ENCODE measurements at regions not wholly inside any gene's neighbourhood (a gene's known extent, or its start where the extent isn't known, plus 50 kb on each side); places are given as distances from the start of the nearest gene placed in this dataset.

DNA sequence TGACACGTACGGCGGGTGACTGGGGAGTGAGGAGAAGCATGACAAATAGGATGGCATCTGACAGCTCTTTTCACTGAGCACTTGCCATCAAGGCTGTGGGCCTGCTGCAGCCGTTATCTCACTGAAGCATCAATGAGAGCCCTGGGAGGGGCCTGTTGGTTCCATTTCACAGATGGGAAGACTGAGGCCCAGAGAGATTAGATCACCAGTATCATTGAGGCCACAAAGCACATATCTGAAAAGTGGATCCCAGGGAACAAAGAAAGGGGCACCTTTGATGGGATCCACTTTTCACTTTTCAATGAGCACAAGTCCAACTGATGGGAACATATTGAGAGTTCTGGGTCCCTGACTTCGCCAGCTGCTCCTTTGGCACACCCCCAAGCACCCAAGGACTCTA, 144.4 kb upstream of the LHX1 start:
- TF ChIP-seq OSR2 (tag by site-specific recombination; IDR thresholded peaks at IDR 0.05), result no peak
- no peak for TF ChIP-seq ZNF777 (tag by site-specific recombination; IDR thresholded peaks at IDR 0.05; ENCODE audit: borderline replicate concordance)
- TF ChIP-seq, protein P1, sequence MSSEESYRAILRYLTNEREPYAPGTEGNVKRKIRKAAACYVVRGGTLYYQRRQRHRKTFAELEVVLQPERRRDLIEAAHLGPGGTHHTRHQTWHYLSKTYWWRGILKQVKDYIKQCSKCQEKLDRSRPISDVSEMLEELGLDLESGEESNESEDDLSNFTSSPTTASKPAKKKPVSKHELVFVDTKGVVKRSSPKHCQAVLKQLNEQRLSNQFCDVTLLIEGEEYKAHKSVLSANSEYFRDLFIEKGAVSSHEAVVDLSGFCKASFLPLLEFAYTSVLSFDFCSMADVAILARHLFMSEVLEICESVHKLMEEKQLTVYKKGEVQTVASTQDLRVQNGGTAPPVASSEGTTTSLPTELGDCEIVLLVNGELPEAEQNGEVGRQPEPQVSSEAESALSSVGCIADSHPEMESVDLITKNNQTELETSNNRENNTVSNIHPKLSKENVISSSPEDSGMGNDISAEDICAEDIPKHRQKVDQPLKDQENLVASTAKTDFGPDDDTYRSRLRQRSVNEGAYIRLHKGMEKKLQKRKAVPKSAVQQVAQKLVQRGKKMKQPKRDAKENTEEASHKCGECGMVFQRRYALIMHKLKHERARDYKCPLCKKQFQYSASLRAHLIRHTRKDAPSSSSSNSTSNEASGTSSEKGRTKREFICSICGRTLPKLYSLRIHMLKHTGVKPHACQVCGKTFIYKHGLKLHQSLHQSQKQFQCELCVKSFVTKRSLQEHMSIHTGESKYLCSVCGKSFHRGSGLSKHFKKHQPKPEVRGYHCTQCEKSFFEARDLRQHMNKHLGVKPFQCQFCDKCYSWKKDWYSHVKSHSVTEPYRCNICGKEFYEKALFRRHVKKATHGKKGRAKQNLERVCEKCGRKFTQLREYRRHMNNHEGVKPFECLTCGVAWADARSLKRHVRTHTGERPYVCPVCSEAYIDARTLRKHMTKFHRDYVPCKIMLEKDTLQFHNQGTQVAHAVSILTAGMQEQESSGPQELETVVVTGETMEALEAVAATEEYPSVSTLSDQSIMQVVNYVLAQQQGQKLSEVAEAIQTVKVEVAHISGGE (tag by site-specific recombination; conservative IDR thresholded peaks at IDR 0.05; ENCODE audit: low read depth), result no peak
- TF ChIP-seq, protein P2, sequence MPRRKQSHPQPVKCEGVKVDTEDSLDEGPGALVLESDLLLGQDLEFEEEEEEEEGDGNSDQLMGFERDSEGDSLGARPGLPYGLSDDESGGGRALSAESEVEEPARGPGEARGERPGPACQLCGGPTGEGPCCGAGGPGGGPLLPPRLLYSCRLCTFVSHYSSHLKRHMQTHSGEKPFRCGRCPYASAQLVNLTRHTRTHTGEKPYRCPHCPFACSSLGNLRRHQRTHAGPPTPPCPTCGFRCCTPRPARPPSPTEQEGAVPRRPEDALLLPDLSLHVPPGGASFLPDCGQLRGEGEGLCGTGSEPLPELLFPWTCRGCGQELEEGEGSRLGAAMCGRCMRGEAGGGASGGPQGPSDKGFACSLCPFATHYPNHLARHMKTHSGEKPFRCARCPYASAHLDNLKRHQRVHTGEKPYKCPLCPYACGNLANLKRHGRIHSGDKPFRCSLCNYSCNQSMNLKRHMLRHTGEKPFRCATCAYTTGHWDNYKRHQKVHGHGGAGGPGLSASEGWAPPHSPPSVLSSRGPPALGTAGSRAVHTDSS (tag by site-specific recombination; IDR thresholded peaks at IDR 0.05), result no peak
- TF ChIP-seq ZNF350 (tag by site-specific recombination; IDR thresholded peaks at IDR 0.05), result no peak
- no peak for TF ChIP-seq ZNF558 (tag by site-specific recombination; IDR thresholded peaks at IDR 0.05)
- no peak for TF ChIP-seq ZNF174 (tag by site-specific recombination; IDR thresholded peaks at IDR 0.05)
- no peak for TF ChIP-seq ZNF776 (tag by site-specific recombination; IDR thresholded peaks at IDR 0.05; ENCODE audit: borderline replicate concordance)
- TF ChIP-seq ZNF549 (tag by site-specific recombination; IDR thresholded peaks at IDR 0.05), result no peak
- no peak for TF ChIP-seq WT1 (tag by site-specific recombination; IDR thresholded peaks at IDR 0.05)
- no peak for TF ChIP-seq ZNF792 (tag by site-specific recombination; IDR thresholded peaks at IDR 0.05)
- no peak for TF ChIP-seq ZNF169 (tag by site-specific recombination; IDR thresholded peaks at IDR 0.05)
- ChIA-PET POLR2A (no interaction called here), CTCF (interaction anchor here (0.6 to 1.6 kb wide), 2 partner anchors 136 to 254 kb away, joined by 3 to 5 read pairs; no protein-coding TSS in a partner anchor)
- Histone ChIP-seq H3K4me1 (ENCODE audit: control insufficient read depth, insufficient read depth, low read length) (no peaks in the 10 kb centered on the region), H3K36me3 (ENCODE audit: control insufficient read depth in 2 of 2, insufficient read depth in 1 of 2, low read length in 2 of 2) (no peaks in the 10 kb centered on the region), H3K4me3 (ENCODE audit: low read depth, low read length) (no peak overlapping the region), H3K27ac (ENCODE audit: extremely low read depth, low read depth, low read length) (no peak overlapping the region), H3K9me3 (ENCODE audit: control insufficient read depth, insufficient read depth, low read depth, low read length) (no peaks in the 10 kb centered on the region)

DNA sequence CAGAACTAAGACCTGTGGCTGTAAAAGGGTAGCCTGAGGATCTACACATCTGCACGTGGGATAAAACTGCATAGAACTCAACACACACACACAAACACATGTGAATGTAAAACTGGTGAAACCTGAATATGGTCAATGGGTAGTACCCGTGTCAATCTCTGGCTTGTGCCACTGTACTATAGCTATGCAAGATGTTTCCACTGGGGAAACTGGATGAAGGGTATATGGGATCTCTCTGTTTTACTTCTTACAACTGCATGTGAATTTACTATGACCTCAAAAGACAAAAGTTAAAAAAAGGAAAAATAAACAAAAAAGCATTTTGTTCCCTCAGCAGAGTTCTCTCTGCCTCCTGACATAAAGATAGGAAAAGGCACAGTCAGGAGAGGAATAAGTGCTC, 143.3 kb upstream of the LHX1 start:
- TF ChIP-seq FEZF1 (tag by site-specific recombination; IDR thresholded peaks at IDR 0.05) (no peak), ZNF48 (tag by site-specific recombination; IDR thresholded peaks at IDR 0.05) (no peak), ZNF701 (tag by site-specific recombination; IDR thresholded peaks at IDR 0.05) (no peak), ZNF510 (tag by site-specific recombination; IDR thresholded peaks at IDR 0.05; ENCODE audit: insufficient replicate concordance) (no peak), ZNF529 (tag by site-specific recombination; IDR thresholded peaks at IDR 0.05; ENCODE audit: insufficient replicate concordance) (peak; percentile 98), ZNF426 (tag by site-specific recombination; IDR thresholded peaks at IDR 0.05) (no peak)
- CTCF ChIA-PET, result no interaction called here
- POLR2A ChIA-PET, result no interaction called here

More for the DNA sequence above, 143.3 kb upstream of the LHX1 start:
- no peaks in the 10 kb centered on the region for H3K36me3 ChIP-seq (ENCODE audit: control insufficient read depth in 2 of 2, insufficient read depth in 1 of 2, low read length in 2 of 2)
- no peaks in the 10 kb centered on the region for H3K9me3 ChIP-seq (ENCODE audit: control insufficient read depth, insufficient read depth, low read depth, low read length)
- H3K4me3 ChIP-seq (ENCODE audit: low read depth, low read length), result no peak overlapping the region
- H3K27ac ChIP-seq (ENCODE audit: extremely low read depth, low read depth, low read length), result no peak overlapping the region
- no peaks in the 10 kb centered on the region for H3K4me1 ChIP-seq (ENCODE audit: control insufficient read depth, insufficient read depth, low read length)

All from HEK293 (cell line).